Testis (tissue), 2 donors: ENCODE measurements at regions not wholly inside any gene's neighbourhood (a gene's known extent, or its start where the extent isn't known, plus 50 kb on each side); places are given as distances from the start of the nearest gene placed in this dataset.

Experiments
- CTCF ChIP-seq, 3 experiments: fragments of 450-650 bp in 2 of 3; fragments of 200-600 bp in 1 of 3; sonication (generic) in 1 of 3; IDR thresholded peaks; one replicate each; pipeline ENCODE4 v1.5.1; 2016 to 2019; ENCODE audit warnings: antibody characterized with exemption in 3 of 3, mild to moderate bottlenecking in 2 of 3, moderate library complexity in 1 of 3
- POLR2A ChIP-seq: fragments of 450-650 bp; IDR thresholded peaks from one replicate; pipeline ENCODE4 v1.6.1; 2017; ENCODE audit warnings: antibody characterized with exemption, mild to moderate bottlenecking, moderate library complexity

- no peak for TF ChIP-seq POLR2A
- no peak for TF ChIP-seq CTCF (IDR thresholded peaks at IDR 0.05)
These were observed 199.7 kb downstream of the CRLF2 start for GRCh38 chrX:1012678-1013300.
